ENCODE measurements at regions not wholly inside any gene's neighbourhood (a gene's known extent, or its start where the extent isn't known, plus 50 kb on each side); places are given as distances from the start of the nearest gene placed in this dataset.

- TF ChIP-seq POLR2A (IDR thresholded peaks at IDR 0.05; ENCODE audit: borderline replicate concordance, extremely low read depth, insufficient read depth, insufficient read length) (no peak), CTCF (IDR thresholded peaks at IDR 0.05 in 2 of 3, conservative IDR thresholded peaks at IDR 0.05 in 1 of 3; ENCODE audit: borderline replicate concordance in 1 of 3, insufficient read depth in 1 of 3, low read depth in 2 of 3, low read length in 2 of 3) (no peak), SIN3A (IDR thresholded peaks at IDR 0.05; ENCODE audit: low read depth) (no peak), RAD21 (IDR thresholded peaks at IDR 0.05; ENCODE audit: low read depth) (no peak; the same call in 1 of the 2 replicates), EZH2 (IDR thresholded peaks at IDR 0.05) (no peak), CEBPB (IDR thresholded peaks at IDR 0.05; ENCODE audit: low read depth) (no peak), FOSL1 (IDR thresholded peaks at IDR 0.05; ENCODE audit: low read depth) (no peak), POLR2AphosphoS5 (IDR thresholded peaks at IDR 0.05; ENCODE audit: low read depth, low read length) (no peak), EGR1 (IDR thresholded peaks at IDR 0.05; ENCODE audit: low read depth) (no peak), REST (IDR thresholded peaks at IDR 0.05; ENCODE audit: low read depth) (no peak), YY1 (IDR thresholded peaks at IDR 0.05; ENCODE audit: extremely low read depth, insufficient replicate concordance, low read depth, low read length) (no peak), ZFX (IDR thresholded peaks at IDR 0.05) (no peak)
These were observed 178.2 kb downstream of the AKR1D1 start for GRCh38 chr7:138254444-138254843.

Measured in HCT116 (cell line).